NT2/D1 (cell line): ENCODE measurements at regions not wholly inside any gene's neighbourhood (a gene's known extent, or its start where the extent isn't known, plus 50 kb on each side); places are given as distances from the start of the nearest gene placed in this dataset.

Experiments used
- SUZ12 ChIP-seq: IDR thresholded peaks from 2 replicates; pipeline ENCODE4 v1.6.1; 2011; ENCODE audit not compliant: insufficient read length, insufficient read depth; ENCODE audit errors: extremely low read depth
- YY1 ChIP-seq: IDR thresholded peaks from 2 replicates; pipeline ENCODE4 v1.6.1; 2011; ENCODE audit not compliant: insufficient read length, insufficient read depth
- ZNF274 ChIP-seq: IDR thresholded peaks from 2 replicates; pipeline ENCODE4 v1.6.1; 2011; ENCODE audit warnings: mild to moderate bottlenecking, low read depth, low read length

DNA sequence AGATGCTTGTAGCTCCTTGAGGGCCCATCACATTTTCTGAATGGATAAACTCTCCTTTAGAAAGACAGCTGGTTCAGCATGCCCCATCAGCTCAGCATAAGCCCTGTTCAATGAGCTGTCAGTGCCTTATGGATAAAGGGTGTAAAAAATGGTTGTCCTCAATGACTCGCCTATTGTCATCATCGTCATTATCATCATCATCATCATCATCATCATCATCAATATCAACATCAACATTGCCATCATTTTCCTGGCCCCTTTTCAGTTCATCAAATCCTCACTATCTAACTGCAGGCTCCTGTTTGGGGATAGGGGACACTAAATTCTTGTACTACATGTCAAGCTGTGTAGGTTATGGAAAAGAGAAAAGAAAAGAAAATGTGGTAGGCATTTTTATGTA, 310.7 kb upstream of the MTNR1B start:
- TF ChIP-seq ZNF274 (no peak), SUZ12 (no peak), YY1 (no peak)
